WTC11 (cell line): ENCODE measurements at regions not wholly inside any gene's neighbourhood (a gene's known extent, or its start where the extent isn't known, plus 50 kb on each side); places are given as distances from the start of the nearest gene placed in this dataset.
"Not testable (repeated sequence)": the region's sequence is repeated elsewhere in the genome, so short reads cannot be mapped to it uniquely, and the experiment has no call there.

Experiments used
- ATF6 ChIP-seq: sonication (generic); formaldehyde crosslinking; IDR thresholded peaks from 2 replicates; pipeline ENCODE4 v1.8.1; 2023; ENCODE audit warnings: mild to moderate bottlenecking, missing genetic modification reagents
- CBFB ChIP-seq: sonication (generic); formaldehyde crosslinking; IDR thresholded peaks from 2 replicates; pipeline ENCODE4 v1.8.1; 2022; ENCODE audit warnings: mild to moderate bottlenecking, low read depth, missing genetic modification reagents
- CDX4 ChIP-seq: fragments of 250-450 bp; sonication (Bioruptor Pico); IDR thresholded peaks from 2 replicates; pipeline ENCODE4 v1.9.0; 2021; ENCODE audit warnings: moderate library complexity, mild to moderate bottlenecking, inconsistent platforms, borderline replicate concordance
- CTCF ChIP-seq: fragments of 200-600 bp; IDR thresholded peaks from 2 replicates; pipeline ENCODE4 v1.8.0; 2022; ENCODE audit warnings: antibody characterized with exemption
- FOXJ3 ChIP-seq: sonication (generic); formaldehyde crosslinking; IDR thresholded peaks from 2 replicates; pipeline ENCODE4 v1.9.0; 2021; ENCODE audit warnings: missing genetic modification reagents, mild to moderate bottlenecking, borderline replicate concordance
- NFYB ChIP-seq: sonication (generic); formaldehyde crosslinking; conservative IDR thresholded peaks from 2 replicates; pipeline ENCODE4 v1.8.0; 2022; ENCODE audit warnings: low read depth, missing genetic modification reagents
- PRDM15 ChIP-seq: sonication (generic); formaldehyde crosslinking; IDR thresholded peaks from 2 replicates; pipeline ENCODE4 v1.8.0; 2022; ENCODE audit warnings: missing genetic modification reagents
- USF1 ChIP-seq: sonication (generic); formaldehyde crosslinking; IDR thresholded peaks from 2 replicates; pipeline ENCODE4 v1.8.0; 2022; ENCODE audit warnings: mild to moderate bottlenecking, missing genetic modification reagents
- USF2 ChIP-seq: sonication (generic); formaldehyde crosslinking; IDR thresholded peaks from 2 replicates; pipeline ENCODE4 v1.8.1; 2023; ENCODE audit warnings: mild to moderate bottlenecking, missing genetic modification reagents, moderate library complexity
- ZNF423 ChIP-seq: fragments of 250-450 bp; sonication (Bioruptor Pico); IDR thresholded peaks from 2 replicates; pipeline ENCODE4 v2.1.2; 2022; ENCODE audit warnings: mild to moderate bottlenecking, moderate library complexity
- ZNF512 ChIP-seq: sonication (generic); formaldehyde crosslinking; IDR thresholded peaks from 2 replicates; pipeline ENCODE4 v1.8.1; 2022; ENCODE audit warnings: missing genetic modification reagents, borderline replicate concordance

GRCh38 chr13:50510885-50511545, 332.5 kb downstream of the DLEU7 start:
- TF ChIP-seq USF2 (CRISPR knock-in tag); CTCF; CDX4 (CRISPR knock-in tag); CBFB (CRISPR knock-in tag); NFYB (CRISPR knock-in tag); PRDM15 (CRISPR knock-in tag); FOXJ3 (CRISPR knock-in tag); USF1; ATF6; ZNF512 (CRISPR knock-in tag); ZNF423: not testable (repeated sequence)
